Heart left ventricle (tissue), 13 donors: ENCODE measurements at regions not wholly inside any gene's neighbourhood (a gene's known extent, or its start where the extent isn't known, plus 50 kb on each side); places are given as distances from the start of the nearest gene placed in this dataset.

Experiments used
- CTCF ChIP-seq, 12 donors: fragments of 200-600 bp; sonication (generic) in 4 of 12; IDR thresholded peaks; one replicate each; pipeline versions ENCODE4 v1.5.0 to v1.8.0; 2018 to 2022; ENCODE audit warnings: antibody characterized with exemption in 12 of 12, mild to moderate bottlenecking in 5 of 12
- POLR2A ChIP-seq, 2 donors: fragments of 450-650 bp; IDR thresholded peaks; one replicate each; pipeline ENCODE4 v1.6.1; 2017; ENCODE audit warnings: antibody characterized with exemption in 2 of 2, mild to moderate bottlenecking in 2 of 2, moderate library complexity in 2 of 2
- donor health status: ischemic (EF 13 %, LVEDD 7.1; RV severe dilation, severe dysfunction).
- donor health status: DM: no; HTN: yes; CAD: no.
- donor health status: DM: no; HTN: no; CAD: no.
- donor health status: ischemic (EF 25% LVEDD 6.9; RV normal size, moderate dysfunction).
- donor health status: ischemic (EF 25% LVEDD 5.7; RV mildly dilated, moderate dysfunction).
- donor health status: ischemic (EF 35%, LVEDD 5.7; RV mildly dilated, moderate dysfunction).
- donor health status: nonischemic (EF 11% LVEDD 7.7; RV severe dilation, severe dysfunction).
- donor health status: DM: yes; HTN: yes; CAD: no.
- donor health status: PGD.
- donor health status: ischemic (EF 29% LVEDD 5.4; RV normal size, mild dysfunction).
- donor health status: nonischemic (EF 23%, LVEDD 6.1; RV moderate dilation, normal function).

- no peak for TF ChIP-seq CTCF (IDR thresholded peaks at IDR 0.05)
- TF ChIP-seq POLR2A (IDR thresholded peaks at IDR 0.05) = no peak
Measured at GRCh38 chr15:47013446-47013845, 703.9 kb upstream of the SEMA6D start.
